H9 (cell line): ENCODE measurements at regions not wholly inside any gene's neighbourhood (a gene's known extent, or its start where the extent isn't known, plus 50 kb on each side); places are given as distances from the start of the nearest gene placed in this dataset.
"Not testable (repeated sequence)": the region's sequence is repeated elsewhere in the genome, so short reads cannot be mapped to it uniquely, and the experiment has no call there.

ENCODE experiments used
- DNase-seq: peaks from one replicate; pipeline ENCODE4 v3.0.0-alpha.2; 2017
- H2AFZ ChIP-seq: one replicate; pipeline ENCODE4 v1.6.1; 2013; ENCODE audit warnings: mild to moderate bottlenecking, low read length, control low read depth, moderate library complexity
- H2AK5ac ChIP-seq: 2 replicates; pipeline ENCODE4 v1.6.1; 2013; ENCODE audit warnings: low read length, control low read depth, mixed read lengths; ENCODE audit not compliant: insufficient read length
- H2BK120ac ChIP-seq: one replicate; pipeline ENCODE4 v1.6.1; 2013; ENCODE audit warnings: low read depth, mild to moderate bottlenecking, low read length, control low read depth, inconsistent platforms; ENCODE audit not compliant: poor library complexity, severe bottlenecking
- H2BK12ac ChIP-seq: 2 replicates; pipeline ENCODE4 v1.6.1; 2013; ENCODE audit warnings: low read length, control low read depth, mixed read lengths, low read depth; ENCODE audit not compliant: insufficient read length
- H2BK15ac ChIP-seq: 2 replicates; pipeline ENCODE4 v1.6.1; 2013; ENCODE audit warnings: low read depth, low read length, control low read depth
- H2BK20ac ChIP-seq: one replicate; pipeline ENCODE4 v1.6.1; 2013; ENCODE audit warnings: low read depth, mild to moderate bottlenecking, low read length, control low read depth, inconsistent platforms; ENCODE audit not compliant: poor library complexity, severe bottlenecking
- H2BK5ac ChIP-seq: 2 replicates; pipeline ENCODE4 v1.6.1; 2013; ENCODE audit warnings: low read length, control low read depth, mixed read lengths; ENCODE audit not compliant: insufficient read length
- H3K14ac ChIP-seq: 2 replicates; pipeline ENCODE4 v1.6.1; 2013; ENCODE audit warnings: low read length, control low read depth; ENCODE audit not compliant: insufficient read depth
- H3K18ac ChIP-seq: 2 replicates; pipeline ENCODE4 v1.6.1; 2013; ENCODE audit warnings: low read depth, mild to moderate bottlenecking, mixed read lengths, low read length, control low read depth; ENCODE audit not compliant: insufficient read length
- H3K23ac ChIP-seq: 2 replicates; pipeline ENCODE4 v1.6.1; 2013; ENCODE audit warnings: low read length, control low read depth, mixed read lengths, low read depth; ENCODE audit not compliant: insufficient read length
- H3K23me2 ChIP-seq: 2 replicates; pipeline ENCODE4 v1.6.1; 2013; ENCODE audit warnings: low read depth, mild to moderate bottlenecking, mixed read lengths, low read length, control low read depth; ENCODE audit not compliant: insufficient read length, poor library complexity, severe bottlenecking
- H3K27ac ChIP-seq: 2 replicates; pipeline ENCODE4 v1.5.1; 2013; ENCODE audit warnings: low read length, control low read depth, mixed read lengths, low read depth; ENCODE audit not compliant: insufficient read length
- H3K27me3 ChIP-seq: 2 replicates; pipeline ENCODE4 v1.6.1; 2013; ENCODE audit warnings: low read length, control low read depth, inconsistent platforms; ENCODE audit not compliant: insufficient read depth
- H3K4ac ChIP-seq: 2 replicates; pipeline ENCODE4 v1.6.1; 2013; ENCODE audit warnings: low read depth, mild to moderate bottlenecking, control low read depth, inconsistent platforms, low read length, moderate library complexity
- H3K4me1 ChIP-seq: 2 replicates; pipeline ENCODE4 v1.6.1; 2013; ENCODE audit warnings: low read length, control low read depth, inconsistent platforms; ENCODE audit not compliant: insufficient read depth
- H3K4me2 ChIP-seq: 2 replicates; pipeline ENCODE4 v1.6.1; 2013; ENCODE audit warnings: low read length, control low read depth, mixed read lengths; ENCODE audit not compliant: insufficient read length, insufficient read depth
- H3K56ac ChIP-seq: 2 replicates; pipeline ENCODE4 v1.6.1; 2013; ENCODE audit warnings: low read depth, mild to moderate bottlenecking, mixed read lengths, low read length, control low read depth; ENCODE audit not compliant: insufficient read length
- H3K79me1 ChIP-seq: 2 replicates; pipeline ENCODE4 v1.6.1; 2013; ENCODE audit warnings: low read depth, mild to moderate bottlenecking, moderate library complexity, low read length, control low read depth, inconsistent platforms; ENCODE audit not compliant: insufficient read depth, poor library complexity, severe bottlenecking
- H3K79me2 ChIP-seq: 2 replicates; pipeline ENCODE4 v1.6.1; 2013; ENCODE audit warnings: low read length, control low read depth, inconsistent platforms; ENCODE audit not compliant: insufficient read depth
- H3K9ac ChIP-seq: 2 replicates; pipeline ENCODE4 v1.6.1; 2013; ENCODE audit warnings: low read length, control low read depth, mixed read lengths; ENCODE audit not compliant: insufficient read length; ENCODE audit errors: extremely low read depth
- H3K9me3 ChIP-seq: one replicate; pipeline ENCODE4 v1.6.1; 2013; ENCODE audit warnings: low read depth, low read length, inconsistent platforms; ENCODE audit not compliant: control insufficient read depth
- H3T11ph ChIP-seq: one replicate; pipeline ENCODE4 v1.6.1; 2013; ENCODE audit warnings: mild to moderate bottlenecking, low read length, control low read depth, inconsistent platforms
- H4K20me1 ChIP-seq: one replicate; pipeline ENCODE4 v1.6.1; 2013; ENCODE audit not compliant: control insufficient read depth, insufficient read length, insufficient read depth
- H4K5ac ChIP-seq: 2 replicates; pipeline ENCODE4 v1.6.1; 2013; ENCODE audit warnings: low read depth, mild to moderate bottlenecking, mixed read lengths, low read length, control low read depth; ENCODE audit not compliant: insufficient read length
- H4K8ac ChIP-seq: replicated peaks from 2 replicates; pipeline ENCODE4 v1.6.1; 2013; ENCODE audit warnings: low read length, control low read depth, mixed read lengths, low read depth; ENCODE audit not compliant: insufficient read length
- H4K91ac ChIP-seq: 2 replicates; pipeline ENCODE4 v1.6.1; 2013; ENCODE audit warnings: low read depth, mild to moderate bottlenecking, moderate library complexity, mixed read lengths, low read length, control low read depth; ENCODE audit not compliant: insufficient read length
- H3K27ac Mint-ChIP-seq, 3 experiments: 2 replicates in 2 of 3; 3 replicates in 1 of 3; pipeline ENCODE4 v1.8.0; 2020 to 2021; ENCODE audit warnings: mixed read lengths in 3 of 3, mild to moderate bottlenecking in 1 of 3, moderate library complexity in 1 of 3
- H3K27me3 Mint-ChIP-seq: 2 replicates; pipeline ENCODE4 v1.8.0; 2021; ENCODE audit warnings: low read depth, mild to moderate bottlenecking, moderate library complexity, mixed read lengths
- H3K36me3 Mint-ChIP-seq, 3 experiments: 2 replicates in 2 of 3; 3 replicates in 1 of 3; pipeline ENCODE4 v1.8.0; 2020 to 2021; ENCODE audit warnings: low read depth in 3 of 3, mixed read lengths in 3 of 3; ENCODE audit not compliant: insufficient read depth in 1 of 3
- H3K4me1 Mint-ChIP-seq, 2 experiments: 2 replicates each; pipeline ENCODE4 v1.8.0; 2020; ENCODE audit warnings: mixed read lengths in 2 of 2
- H3K4me3 Mint-ChIP-seq, 2 experiments: 2 replicates in 1 of 2; 3 replicates in 1 of 2; pipeline ENCODE4 v1.8.0; 2020 to 2021; ENCODE audit warnings: mild to moderate bottlenecking in 2 of 2, mixed read lengths in 2 of 2, moderate library complexity in 1 of 2
- H3K9me3 Mint-ChIP-seq, 2 experiments: 2 replicates in 1 of 2; 3 replicates in 1 of 2; pipeline ENCODE4 v1.8.0; 2020; ENCODE audit warnings: mild to moderate bottlenecking in 2 of 2, mixed read lengths in 2 of 2, moderate library complexity in 1 of 2
- CTCF ChIP-seq: fragments of 200-600 bp; sonication (generic); conservative IDR thresholded peaks from 3 replicates; pipeline ENCODE4 v1.8.0; 2021; ENCODE audit warnings: antibody characterized with exemption, mild to moderate bottlenecking
- WGBS: extraction: QIAGEN DNeasy Blood & Tissue Kit; methylation state at CpG from one replicate; pipeline ENCODE4 v1.1.7; 2013; ENCODE audit warnings: missing lambda C conversion rate, low lambda C conversion rate, mixed read lengths; ENCODE audit not compliant: insufficient read length; ENCODE audit errors: extremely low coverage; 5-methylcytosine and 5-hydroxymethylcytosine counted together

GRCh38 chr18:66005831-66006588, 255.2 kb downstream of the CDH7 start:
- peaks cover 2 to 6% (median 2%) of the 10 kb centered on the region in 3 experiments; a peak in 4 of 7 replicates for H3K36me3 Mint-ChIP-seq
- H3K27ac Mint-ChIP-seq: no peak overlapping the region
- no peaks in the 10 kb centered on the region for H3K79me1 ChIP-seq
- H4K20me1 ChIP-seq: no peaks in the 10 kb centered on the region
- H3K23me2 ChIP-seq: no peaks in the 10 kb centered on the region
- H3K4me2 ChIP-seq: no peak overlapping the region
- no peaks in the 10 kb centered on the region for H3K4me1 ChIP-seq
- H3K9me3 ChIP-seq: no peaks in the 10 kb centered on the region
- no peak overlapping the region for H2BK5ac ChIP-seq
- no peaks in the 10 kb centered on the region for H3K27me3 ChIP-seq
- no peak overlapping the region for H3K27ac ChIP-seq
- H4K8ac ChIP-seq: no peak overlapping the region
- H3K79me2 ChIP-seq: no peaks in the 10 kb centered on the region
- H3K9me3 Mint-ChIP-seq: peaks cover 0 to 8% of the 10 kb centered on the region in 2 experiments; a peak in 3 of 5 replicates
- no peak for DNase-seq
- no peak overlapping the region for H4K91ac ChIP-seq
- no peak for TF ChIP-seq CTCF
- H2AK5ac ChIP-seq: no peak overlapping the region
- no peak overlapping the region for H3K23ac ChIP-seq
- no peaks in the 10 kb centered on the region for H3K4me1 Mint-ChIP-seq
- no peaks in the 10 kb centered on the region for H3K27me3 Mint-ChIP-seq
- H3K4me3 Mint-ChIP-seq: no peak overlapping the region
- no peak overlapping the region for H3K18ac ChIP-seq
- no peak overlapping the region for H2BK15ac ChIP-seq
- no peak overlapping the region; the same call in 1 of the 2 replicates for H3K14ac ChIP-seq
- H2BK20ac ChIP-seq: no peak overlapping the region
- H2AFZ ChIP-seq: no peak overlapping the region
- H2BK12ac ChIP-seq: no peak overlapping the region
- no peak overlapping the region for H4K5ac ChIP-seq
- H3T11ph ChIP-seq: no peak overlapping the region
- no peak overlapping the region for H3K4ac ChIP-seq
- H2BK120ac ChIP-seq: no peak overlapping the region
- H3K56ac ChIP-seq: no peak overlapping the region
- no peak overlapping the region for H3K9ac ChIP-seq
- no CpG with 5 or more reads among the region's 28 CpGs for WGBS

GRCh38 chr18:65998971-65999700, 248.3 kb downstream of the CDH7 start:
- not testable (repeated sequence) for H3K4me1 Mint-ChIP-seq, H3K23ac ChIP-seq, H4K5ac ChIP-seq, H2AFZ ChIP-seq, H3K27me3 Mint-ChIP-seq, H2BK12ac ChIP-seq, H3K4ac ChIP-seq, H3K27ac ChIP-seq, H3K9ac ChIP-seq, H3T11ph ChIP-seq, H3K27me3 ChIP-seq, H3K23me2 ChIP-seq, H2AK5ac ChIP-seq, H2BK120ac ChIP-seq, DNase-seq, H3K27ac Mint-ChIP-seq, H3K4me3 Mint-ChIP-seq, H3K9me3 Mint-ChIP-seq, H3K79me2 ChIP-seq, H3K14ac ChIP-seq, H3K4me1 ChIP-seq, H2BK20ac ChIP-seq, H4K8ac ChIP-seq, H4K91ac ChIP-seq, H2BK5ac ChIP-seq, H3K4me2 ChIP-seq, H3K56ac ChIP-seq, H3K79me1 ChIP-seq, H4K20me1 ChIP-seq, H2BK15ac ChIP-seq, H3K9me3 ChIP-seq, H3K18ac ChIP-seq, H3K36me3 Mint-ChIP-seq
- WGBS: no CpG with 5 or more reads among the region's 11 CpGs
